HepG2 (cell line): ENCODE measurements at regions not wholly inside any gene's neighbourhood (a gene's known extent, or its start where the extent isn't known, plus 50 kb on each side); places are given as distances from the start of the nearest gene placed in this dataset.

ENCODE experiments used
- KAT7 ChIP-seq: IDR thresholded peaks from 2 replicates; pipeline ENCODE4 v1.6.1; 2018; ENCODE audit warnings: borderline replicate concordance, missing compliant biosample characterization
- PHF8 ChIP-seq: sonication (generic); formaldehyde crosslinking; IDR thresholded peaks from 2 replicates; pipeline ENCODE4 v1.5.0; 2020; ENCODE audit warnings: missing genetic modification reagents
- SALL1 ChIP-seq: sonication (generic); formaldehyde crosslinking; IDR thresholded peaks from 2 replicates; pipeline ENCODE4 v1.8.0; 2022; ENCODE audit warnings: mild to moderate bottlenecking, missing genetic modification reagents
- STAG1 ChIP-seq: sonication (generic); formaldehyde crosslinking; IDR thresholded peaks from 2 replicates; pipeline ENCODE4 v1.4.0; 2020; ENCODE audit warnings: missing genetic modification reagents
- TF ChIP-seq, protein P1 (sequence below): IDR thresholded peaks from 2 replicates; pipeline ENCODE4 v1.6.1; 2016; ENCODE audit warnings: low read depth, borderline replicate concordance

DNA sequence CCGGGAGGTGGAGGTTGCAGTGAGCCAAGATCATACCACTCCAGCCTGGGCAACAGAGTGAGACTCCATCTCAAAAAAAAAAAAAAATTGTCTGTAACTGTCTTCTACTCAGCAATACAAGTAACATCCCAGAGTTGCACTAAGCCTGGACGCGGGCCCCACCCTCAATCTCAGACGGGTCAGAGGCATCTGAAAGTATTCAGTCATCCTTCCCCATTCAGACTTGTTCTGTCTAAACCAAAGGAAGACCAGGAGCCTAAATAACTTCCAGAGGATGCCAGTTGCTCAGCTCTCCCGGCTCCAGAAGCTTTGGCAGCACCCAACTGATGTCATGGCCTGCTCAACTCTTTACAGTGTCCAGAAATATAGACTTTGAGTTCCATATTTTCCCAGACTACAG, 218.6 kb downstream of the AUH start:
- TF ChIP-seq STAG1 (CRISPR knock-in tag) (no peak), SALL1 (no peak), KAT7 (no peak), PHF8 (CRISPR knock-in tag) (no peak)
- TF ChIP-seq, protein P1, sequence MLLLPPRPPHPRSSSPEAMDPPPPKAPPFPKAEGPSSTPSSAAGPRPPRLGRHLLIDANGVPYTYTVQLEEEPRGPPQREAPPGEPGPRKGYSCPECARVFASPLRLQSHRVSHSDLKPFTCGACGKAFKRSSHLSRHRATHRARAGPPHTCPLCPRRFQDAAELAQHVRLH: no peak
